ENCODE measurements at regions not wholly inside any gene's neighbourhood (a gene's known extent, or its start where the extent isn't known, plus 50 kb on each side); places are given as distances from the start of the nearest gene placed in this dataset.

DNA sequence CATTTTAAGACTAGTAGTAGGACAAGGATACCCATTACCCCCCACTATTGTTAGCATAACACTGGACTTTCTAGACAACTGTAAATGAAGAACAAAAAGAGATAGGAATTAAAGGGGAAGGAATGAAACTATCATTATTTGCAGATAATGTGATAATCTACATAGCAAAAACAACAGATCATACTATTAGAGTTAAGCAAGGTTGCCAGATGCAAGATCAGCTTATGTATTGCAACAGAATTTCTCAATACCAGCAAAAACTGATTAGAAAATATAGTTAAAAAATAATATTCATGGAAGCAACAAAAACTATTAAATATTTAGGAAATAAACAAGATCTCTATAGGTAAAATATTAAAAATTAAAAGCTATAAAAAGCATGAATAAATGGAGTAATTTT lies 194.4 kb upstream of the SPRED2 start:
- TF ChIP-seq ZNF24 (tag by site-specific recombination; IDR thresholded peaks at IDR 0.05) (no peak), GFI1B (tag by site-specific recombination; IDR thresholded peaks at IDR 0.05) (no peak), SP2 (tag by site-specific recombination; IDR thresholded peaks at IDR 0.05) (no peak)
